ENCODE measurements at regions not wholly inside any gene's neighbourhood (a gene's known extent, or its start where the extent isn't known, plus 50 kb on each side); places are given as distances from the start of the nearest gene placed in this dataset.

GRCh38 chr7:54338319-54338718, 203.9 kb upstream of the VSTM2A start (continued):
- TF ChIP-seq NELFE (IDR thresholded peaks at IDR 0.05; ENCODE audit: insufficient read depth, insufficient read length) (no peak), ZNF668 (CRISPR knock-in tag; IDR thresholded peaks at IDR 0.05) (no peak), ILK (tag; IDR thresholded peaks at IDR 0.05; ENCODE audit: borderline replicate concordance, low read depth) (no peak), ZBTB7A (IDR thresholded peaks at IDR 0.05; ENCODE audit: borderline replicate concordance, control insufficient read depth, low read depth, low read length) (no peak), HBP1 (CRISPR knock-in tag; IDR thresholded peaks at IDR 0.05) (no peak)

GRCh38 chr7:54339073-54339472, 203.1 kb upstream of the VSTM2A start:
- CTCF ChIA-PET (ENCODE audit: low intra/inter-chr PET ratio), result no interaction called here
- WGBS (ENCODE audit: insufficient coverage, low coverage, missing lambda C conversion rate), result 0% methylated on average over 4 of the region's 4 CpGs
- intact Hi-C loops (cut with micrococcal nuclease), result no loop called here
- no peak for TF ChIP-seq ATF7 (IDR thresholded peaks at IDR 0.05)
- no peak for TF ChIP-seq CC2D1A (IDR thresholded peaks at IDR 0.05)
- no peak for TF ChIP-seq YBX1 (IDR thresholded peaks at IDR 0.05)
- TF ChIP-seq JUN (IDR thresholded peaks at IDR 0.05; ENCODE audit: borderline replicate concordance, low read depth, low read length), result no peak
- TF ChIP-seq JUN (CRISPR knock-in tag; IDR thresholded peaks at IDR 0.05; ENCODE audit: borderline replicate concordance), result no peak
- no peak for TF ChIP-seq ZBTB49 (CRISPR knock-in tag; IDR thresholded peaks at IDR 0.05; ENCODE audit: borderline replicate concordance)
- TF ChIP-seq ZNF12 (CRISPR knock-in tag; IDR thresholded peaks at IDR 0.05), result no peak
- no peak for TF ChIP-seq ZNF561 (CRISPR knock-in tag; conservative IDR thresholded peaks at IDR 0.05)
- no peak for TF ChIP-seq ZNF395 (CRISPR knock-in tag; IDR thresholded peaks at IDR 0.05)
- no peak for TF ChIP-seq SMARCA4 (IDR thresholded peaks at IDR 0.05)
- TF ChIP-seq ZNF143 (CRISPR knock-in tag; IDR thresholded peaks at IDR 0.05), result no peak
- no peak for TF ChIP-seq LCOR (CRISPR knock-in tag; IDR thresholded peaks at IDR 0.05)
- TF ChIP-seq ZNF239 (CRISPR knock-in tag; IDR thresholded peaks at IDR 0.05), result no peak

More at GRCh38 chr7:54339073-54339472, 203.1 kb upstream of the VSTM2A start:
- H3K4me1 ChIP-seq (replicated peaks in 1 of 2; ENCODE audit: control insufficient read depth in 2 of 2, insufficient read depth in 2 of 2, low read length in 2 of 2), result no peaks in the 10 kb centered on the region
- H2AFZ ChIP-seq (ENCODE audit: low read depth, low read length), result no peak overlapping the region
- no peaks in the 10 kb centered on the region for H3K36me3 ChIP-seq (ENCODE audit: control insufficient read depth, insufficient read depth, low read length)
- no peak overlapping the region for H3K4me3 ChIP-seq
- POLR2A ChIA-PET, result no interaction called here
- no peak overlapping the region for H3K27ac ChIP-seq (ENCODE audit: extremely low read depth, low read depth, low read length)
- no TSS peak for BruUV-seq (replicated peaks)
- H3K9ac ChIP-seq (ENCODE audit: insufficient read depth in 1 of 2, low read depth in 2 of 2, low read length in 2 of 2), result no peak overlapping the region
- H3K27me3 ChIP-seq (ENCODE audit: control insufficient read depth in 2 of 2, insufficient read depth in 2 of 2, low read length in 2 of 2), result no peaks in the 10 kb centered on the region
- no peaks in the 10 kb centered on the region for H3K9me3 ChIP-seq (replicated peaks; ENCODE audit: control insufficient read depth, insufficient read depth, low read depth, low read length)
- no peaks in the 10 kb centered on the region for H4K20me1 ChIP-seq (replicated peaks; ENCODE audit: control insufficient read depth, insufficient read depth, low read length)
- no peaks in the 10 kb centered on the region for H3K9me1 ChIP-seq (ENCODE audit: control insufficient read depth, insufficient read depth, low read length)
- in situ Hi-C loops (cut with MboI), result no loop called here
- no peaks in the 10 kb centered on the region for H3K79me2 ChIP-seq (ENCODE audit: control insufficient read depth, insufficient read depth, low read length)
- FAIRE-seq (no peak), ATAC-seq (no peak), DNase-seq (ENCODE audit: extremely low read depth in 1 of 4, low spot score in 3 of 4) (no peak)
- no peak overlapping the region for H3K4me2 ChIP-seq (ENCODE audit: insufficient read depth, low read length)
